Mesothelial cell of epicardium (in vitro differentiated cells): ENCODE measurements at regions not wholly inside any gene's neighbourhood (a gene's known extent, or its start where the extent isn't known, plus 50 kb on each side); places are given as distances from the start of the nearest gene placed in this dataset.

Experiments
- DNase-seq, 2 experiments: peaks; one replicate each; pipeline ENCODE4 v3.0.0; 2021; ENCODE audit warnings: low spot score in 2 of 2; ENCODE audit not compliant: unreplicated experiment in 2 of 2
- H3K27ac Mint-ChIP-seq: 2 replicates; pipeline ENCODE4 v1.8.0; 2021; ENCODE audit warnings: mixed read lengths
- H3K27me3 Mint-ChIP-seq: 2 replicates; pipeline ENCODE4 v1.8.0; 2021; ENCODE audit warnings: low read depth, mixed read lengths
- H3K36me3 Mint-ChIP-seq: 2 replicates; pipeline ENCODE4 v1.8.0; 2021; ENCODE audit warnings: mixed read lengths
- H3K4me1 Mint-ChIP-seq: 2 replicates; pipeline ENCODE4 v1.8.0; 2021; ENCODE audit warnings: mixed read lengths
- H3K4me3 Mint-ChIP-seq: 2 replicates; pipeline ENCODE4 v1.8.0; 2021; ENCODE audit warnings: mild to moderate bottlenecking, moderate library complexity, mixed read lengths
- H3K9me3 Mint-ChIP-seq: 2 replicates; pipeline ENCODE4 v1.8.0; 2021; ENCODE audit warnings: mixed read lengths
- CTCF ChIP-seq: fragments of 200-600 bp; sonication (generic); IDR thresholded peaks from one replicate; pipeline ENCODE4 v1.5.0; 2021; ENCODE audit warnings: antibody characterized with exemption; ENCODE audit not compliant: unreplicated experiment

GRCh38 chr11:133601641-133602040, 69.3 kb upstream of the OPCML start:
- Mint-ChIP-seq H3K36me3 (no peaks in the 10 kb centered on the region), H3K27ac (no peak overlapping the region), H3K4me3 (no peak overlapping the region), H3K4me1 (no peaks in the 10 kb centered on the region), H3K27me3 (peaks cover 63% of the 10 kb centered on the region), H3K9me3 (no peaks in the 10 kb centered on the region)
- DNase-seq: no peak
- TF ChIP-seq CTCF: no peak

GRCh38 chr11:133600786-133601185, 68.5 kb upstream of the OPCML start:
- H3K27me3 Mint-ChIP-seq: peaks cover 67% of the 10 kb centered on the region
- TF ChIP-seq CTCF: no peak
- no peak overlapping the region for H3K4me3 Mint-ChIP-seq
- no peak for DNase-seq
- no peaks in the 10 kb centered on the region for H3K36me3 Mint-ChIP-seq
- H3K27ac Mint-ChIP-seq: no peak overlapping the region
- no peaks in the 10 kb centered on the region for H3K4me1 Mint-ChIP-seq
- H3K9me3 Mint-ChIP-seq: no peaks in the 10 kb centered on the region

GRCh38 chr11:133600306-133600705, 68.0 kb upstream of the OPCML start:
- H3K9me3 Mint-ChIP-seq: no peaks in the 10 kb centered on the region
- H3K4me1 Mint-ChIP-seq: no peaks in the 10 kb centered on the region
- H3K27me3 Mint-ChIP-seq: peaks cover 67% of the 10 kb centered on the region
- H3K27ac Mint-ChIP-seq: no peak overlapping the region
- H3K4me3 Mint-ChIP-seq: no peak overlapping the region
- TF ChIP-seq CTCF: no peak
- no peaks in the 10 kb centered on the region for H3K36me3 Mint-ChIP-seq
- DNase-seq: no peak

- no peaks in the 10 kb centered on the region for H3K36me3 Mint-ChIP-seq
- no peaks in the 10 kb centered on the region for H3K4me1 Mint-ChIP-seq
- no peak overlapping the region for H3K27ac Mint-ChIP-seq
- H3K27me3 Mint-ChIP-seq: peaks cover 74% of the 10 kb centered on the region
- H3K9me3 Mint-ChIP-seq: no peaks in the 10 kb centered on the region
- DNase-seq: no peak
- no peak for TF ChIP-seq CTCF
- no peak overlapping the region for H3K4me3 Mint-ChIP-seq
Measured at GRCh38 chr11:133598906-133599305, 66.6 kb upstream of the OPCML start.

GRCh38 chr11:133597236-133597635, 64.9 kb upstream of the OPCML start:
- Mint-ChIP-seq H3K27ac (no peak overlapping the region), H3K9me3 (no peaks in the 10 kb centered on the region), H3K4me1 (no peaks in the 10 kb centered on the region), H3K36me3 (no peaks in the 10 kb centered on the region), H3K27me3 (peaks cover 60% of the 10 kb centered on the region), H3K4me3 (no peak overlapping the region)
- TF ChIP-seq CTCF: no peak
- DNase-seq: no peak

- Mint-ChIP-seq H3K9me3 (no peaks in the 10 kb centered on the region), H3K36me3 (no peaks in the 10 kb centered on the region), H3K4me1 (no peaks in the 10 kb centered on the region), H3K27me3 (peaks cover 49% of the 10 kb centered on the region), H3K27ac (no peak overlapping the region), H3K4me3 (no peak overlapping the region)
- DNase-seq: no peak
- TF ChIP-seq CTCF: no peak
Measured at GRCh38 chr11:133595998-133596590, 63.8 kb upstream of the OPCML start.
